ENCODE measurements at regions not wholly inside any gene's neighbourhood (a gene's known extent, or its start where the extent isn't known, plus 50 kb on each side); places are given as distances from the start of the nearest gene placed in this dataset.
A peak's percentile ranks its signal among the peaks of the same experiment; 100 is the strongest.
"Not testable (repeated sequence)": the region's sequence is repeated elsewhere in the genome, so short reads cannot be mapped to it uniquely, and the experiment has no call there.

DNA sequence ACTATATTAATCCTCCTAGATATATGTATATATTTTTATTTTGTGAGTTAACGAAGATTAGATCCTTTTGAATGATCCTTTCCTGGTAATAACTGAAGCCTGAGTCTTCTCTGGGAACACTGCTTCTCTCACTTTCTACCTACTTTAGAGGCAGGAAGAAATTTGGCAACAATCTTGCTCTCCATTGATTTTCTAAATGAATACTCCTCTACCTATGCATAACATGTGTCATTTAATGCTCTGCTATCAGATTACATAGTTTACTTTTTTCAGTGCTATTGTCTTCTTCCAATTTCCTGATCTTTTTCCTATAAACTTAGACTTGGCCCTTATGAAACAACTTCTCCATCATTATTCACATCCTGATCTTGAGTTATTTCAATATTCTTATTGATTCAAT lies 60.4 kb upstream of the PDHA2 start:
- no peak for DNase-seq

- no peak for DNase-seq
Measured at GRCh38 chr4:95778666-95779065, 61.2 kb upstream of the PDHA2 start.

DNA sequence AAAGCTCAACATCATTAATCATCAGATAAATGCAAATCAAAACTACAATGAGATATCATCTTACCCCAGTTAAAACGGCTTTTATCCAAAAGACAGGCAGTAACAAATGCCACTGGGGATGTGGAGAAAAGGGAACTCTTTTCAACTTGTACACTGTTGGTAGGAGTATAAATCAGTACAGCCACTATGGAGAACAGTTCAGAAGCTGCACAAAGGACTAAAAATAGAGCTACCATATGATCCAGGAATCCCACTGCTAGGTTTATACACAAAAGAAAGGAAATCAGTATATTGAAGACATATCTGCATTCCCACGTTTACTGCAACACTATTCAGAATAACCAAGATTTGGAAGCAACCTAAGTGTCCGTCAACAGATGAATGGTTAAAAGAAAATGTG lies 69.3 kb upstream of the PDHA2 start:
- not testable (repeated sequence) for DNase-seq

DNA sequence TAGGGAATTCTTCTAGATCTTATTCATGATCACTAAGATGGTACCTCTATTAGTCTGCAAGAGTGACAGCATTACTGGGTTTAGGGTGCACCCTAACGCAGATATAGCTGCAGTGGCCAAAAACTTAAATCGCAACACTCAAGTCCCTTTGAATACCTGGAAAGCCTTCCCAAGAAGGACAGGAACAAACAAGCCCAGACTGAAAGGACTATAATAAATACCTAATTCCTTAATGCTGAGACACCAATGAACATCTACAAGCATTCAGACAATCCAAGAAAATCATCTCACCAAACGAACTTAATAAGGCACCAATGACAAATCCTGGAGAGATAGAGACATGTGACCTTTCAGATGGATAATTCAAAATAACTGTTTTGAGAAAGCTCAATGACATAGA lies 74.9 kb upstream of the PDHA2 start:
- DNase-seq, result no peak

DNA sequence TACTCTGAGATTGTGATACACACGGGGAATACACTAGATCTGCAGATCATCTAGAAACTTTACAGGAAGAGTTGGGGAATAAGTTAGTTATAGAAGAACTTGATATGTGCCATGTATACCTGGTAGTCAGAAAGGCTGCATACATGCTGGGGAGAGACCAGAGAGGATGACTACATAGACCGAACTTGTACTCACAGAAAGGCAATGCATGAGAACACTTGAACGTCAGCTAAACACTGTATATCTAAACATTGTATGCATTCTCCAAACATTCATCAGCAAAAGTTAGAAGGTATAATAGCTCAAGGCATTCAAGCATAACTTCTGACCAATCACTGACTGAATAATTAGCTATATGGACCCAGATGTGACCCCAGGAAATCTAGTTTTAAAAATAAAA lies 78.0 kb upstream of the PDHA2 start:
- DNase-seq, result no peak

DNA sequence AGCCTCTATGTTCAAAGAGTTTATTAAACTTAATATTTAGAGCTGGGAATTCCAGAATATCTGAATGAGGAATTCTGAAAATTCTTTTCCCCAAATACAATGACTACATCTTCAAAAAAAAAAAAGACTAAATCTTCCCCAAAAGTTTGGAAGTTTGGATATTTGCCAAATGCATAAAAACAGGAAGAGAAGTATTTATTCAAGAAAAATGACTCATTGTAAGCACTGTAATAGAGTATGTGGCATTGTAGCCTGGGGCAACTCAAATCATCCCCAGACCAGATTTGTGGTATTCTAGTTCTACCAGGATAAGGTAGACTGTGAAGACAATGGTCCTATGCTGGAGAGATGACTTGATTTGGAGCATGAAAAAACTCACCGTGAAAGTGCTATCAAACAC lies 78.5 kb upstream of the PDHA2 start:
- no peak for DNase-seq

GRCh38 chr4:95760646-95761045 lies 79.2 kb upstream of the PDHA2 start:
- DNase-seq, result not testable (repeated sequence)

DNA sequence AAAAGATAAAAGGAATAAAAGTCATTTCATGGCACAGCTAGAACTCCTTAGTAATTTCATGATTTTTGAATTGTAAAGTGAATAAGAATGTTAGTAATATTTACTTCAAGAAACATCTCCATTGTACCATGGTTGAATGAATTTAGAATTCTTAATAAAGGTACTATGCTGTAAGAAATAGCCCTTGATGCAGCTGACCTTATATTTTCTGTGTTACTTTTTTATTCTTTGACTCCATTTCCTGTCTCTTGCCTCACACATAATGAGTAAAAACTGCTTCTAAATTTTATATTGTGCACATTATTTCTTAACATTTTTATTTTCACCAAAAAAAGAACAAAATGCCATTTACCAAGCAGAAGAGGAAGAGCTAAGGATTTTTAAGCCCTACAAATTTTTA lies 81.9 kb upstream of the PDHA2 start:
- no peak for DNase-seq

DNA sequence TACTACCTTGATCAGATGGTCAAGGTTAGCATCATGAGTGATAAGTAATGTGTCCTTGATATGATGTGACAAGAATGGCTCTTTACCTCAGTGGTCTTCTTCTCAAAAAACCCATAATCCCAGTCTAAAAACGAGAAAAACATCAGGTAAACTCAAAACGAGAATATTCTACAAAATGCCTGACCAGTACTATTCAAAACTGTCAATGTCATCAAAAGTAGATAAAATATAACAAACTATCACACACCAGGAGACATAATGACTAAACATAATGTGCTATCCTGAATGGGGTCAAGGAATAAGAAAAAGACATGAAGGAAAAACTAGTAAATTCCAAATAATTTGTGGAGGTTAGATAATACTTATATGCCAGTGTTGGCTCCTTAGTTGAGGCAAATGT lies 85.2 kb upstream of the PDHA2 start:
- DNase-seq, result no peak

DNA sequence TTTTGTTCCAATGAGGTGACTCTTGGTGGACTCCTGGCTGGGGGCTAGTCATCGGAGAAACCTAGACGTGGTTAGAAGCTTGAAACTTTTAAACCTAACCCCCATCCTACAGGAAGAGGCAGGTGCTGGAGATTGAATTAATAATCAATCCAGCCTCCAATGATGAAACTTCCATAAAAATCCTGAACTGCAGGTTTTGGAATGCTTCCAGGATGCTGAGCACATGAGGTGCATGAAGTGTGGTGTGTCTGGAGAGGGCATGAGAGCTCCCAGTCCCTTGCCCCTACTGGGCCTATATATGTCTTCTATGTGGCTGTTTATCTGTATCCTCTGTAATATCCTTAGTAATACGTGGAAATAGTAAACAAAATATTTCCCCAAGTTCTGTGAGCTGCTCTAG lies 90.7 kb upstream of the PDHA2 start:
- DNase-seq, result no peak

GRCh38 chr4:95742872-95743271 lies 97.0 kb upstream of the PDHA2 start:
- no peak for DNase-seq

- DNase-seq, result no peak
Measured at GRCh38 chr4:95742179-95742578, 97.7 kb upstream of the PDHA2 start.

- DNase-seq, result no peak
Measured at GRCh38 chr4:95732061-95732460, 107.8 kb upstream of the PDHA2 start.

DNA sequence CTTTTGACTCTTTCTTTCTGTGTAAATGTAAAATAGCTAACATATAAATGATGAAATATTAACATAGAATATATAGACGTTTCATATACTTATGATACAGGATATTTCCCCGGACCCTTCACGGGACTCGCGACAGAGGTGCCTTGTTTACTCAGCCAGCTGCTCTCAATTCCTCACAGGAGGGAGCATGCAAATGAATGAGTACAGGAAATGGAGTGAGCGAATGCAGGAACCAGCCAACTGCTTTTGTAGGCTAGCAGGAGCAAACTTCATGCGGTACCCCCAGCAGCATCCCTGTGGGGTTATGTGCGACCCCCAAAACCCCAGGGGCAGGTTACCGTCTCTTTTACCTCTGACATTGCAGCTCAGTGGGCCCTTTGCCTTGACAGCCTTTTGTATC lies 110.3 kb upstream of the PDHA2 start:
- no peak for DNase-seq

- peak; percentile 1 for DNase-seq
Measured at GRCh38 chr4:95728145-95728544, 111.7 kb upstream of the PDHA2 start.

DNA sequence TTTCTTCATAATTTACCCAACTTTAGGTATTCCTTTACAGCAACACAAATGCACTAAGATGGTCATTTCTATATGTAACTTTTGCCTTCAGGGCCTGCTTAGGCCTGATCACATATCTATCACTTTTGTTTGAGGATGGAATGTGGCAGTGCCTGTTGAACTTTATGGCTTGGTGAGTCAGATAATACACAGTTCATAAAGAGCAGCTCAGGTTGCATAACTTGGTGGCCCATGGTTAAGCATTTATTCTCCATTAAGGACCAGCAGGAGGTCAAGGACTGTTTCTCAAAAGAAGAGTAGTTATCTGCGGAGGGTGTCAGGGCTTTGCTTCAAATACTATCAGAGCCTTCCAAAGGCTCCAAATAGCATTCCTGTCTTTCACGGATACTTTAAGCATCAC lies 124.1 kb upstream of the PDHA2 start:
- DNase-seq, result no peak

- no peak for DNase-seq
Measured at GRCh38 chr4:95714571-95714970, 125.3 kb upstream of the PDHA2 start.

DNA sequence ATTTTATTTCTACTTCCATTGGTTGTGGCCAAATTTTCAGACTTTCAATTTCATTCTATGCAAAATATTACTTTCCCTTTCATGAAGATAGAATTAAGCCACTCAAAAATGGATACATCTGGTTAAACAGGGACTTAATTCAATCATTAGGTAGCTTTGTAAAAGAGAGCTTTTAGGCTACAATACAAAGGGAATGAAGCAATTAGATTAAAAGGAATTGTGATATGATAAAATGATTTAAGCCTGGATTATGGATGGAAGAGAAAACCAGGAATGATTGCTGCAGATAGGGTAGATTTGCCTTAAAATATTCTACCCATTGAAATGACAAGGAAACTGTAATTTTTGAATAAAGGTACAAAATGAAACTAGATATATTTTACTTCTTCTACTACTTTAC lies 134.6 kb upstream of the PDHA2 start:
- DNase-seq, result no peak

DNA sequence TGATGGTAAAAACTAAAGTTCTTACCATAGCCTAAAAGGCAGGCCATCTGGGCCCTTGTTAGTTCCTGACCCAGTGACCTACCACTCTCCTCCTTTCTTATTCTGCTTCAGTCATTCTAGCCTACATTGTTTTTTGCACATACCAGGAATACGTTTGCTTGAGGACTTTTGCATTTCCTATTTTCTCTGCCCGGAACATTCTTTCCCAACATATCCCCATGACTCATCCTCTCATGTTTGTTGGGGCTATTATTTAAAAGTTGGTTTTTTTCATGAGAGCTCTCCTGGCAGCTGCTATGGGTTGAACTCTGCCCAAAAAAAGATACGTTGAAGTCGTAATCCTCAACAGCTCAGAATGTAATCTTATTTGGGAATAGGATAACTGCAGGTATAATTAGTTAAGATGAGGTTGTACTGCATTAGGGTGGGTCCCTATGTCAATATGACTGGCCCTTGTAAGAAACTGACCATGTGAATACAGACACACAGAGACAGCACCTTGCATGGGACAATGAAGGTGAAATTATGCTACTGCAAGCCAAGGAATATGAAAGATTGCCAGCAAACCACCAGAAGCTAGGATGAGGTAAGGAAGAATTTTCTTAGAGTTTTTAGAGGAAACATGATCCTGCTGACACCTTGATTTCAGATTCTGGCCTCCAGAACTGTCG lies 138.3 kb upstream of the PDHA2 start:
- DNase-seq, result no peak

GRCh38 chr4:95694411-95694810 lies 145.5 kb upstream of the PDHA2 start:
- no peak for DNase-seq

DNA sequence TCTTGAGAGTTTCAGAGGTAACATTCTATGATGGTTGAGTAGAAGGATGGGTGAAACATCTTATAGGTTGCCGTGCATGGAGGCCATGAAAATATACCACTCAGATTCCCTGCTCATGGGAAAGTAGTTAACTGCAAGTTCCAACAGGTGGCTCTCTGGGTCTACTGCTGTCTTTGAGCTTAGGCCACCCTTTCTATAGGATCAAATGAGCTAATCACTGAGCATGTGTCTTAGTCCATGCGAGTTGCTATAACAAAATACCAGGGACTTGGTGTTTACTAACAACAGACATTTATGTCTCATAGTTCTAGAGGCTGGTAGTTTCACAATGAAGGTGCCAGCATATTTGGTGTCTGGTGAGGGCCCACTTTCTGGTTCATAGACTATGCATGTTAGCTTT lies 144.8 kb upstream of the UNC5C start:
- peak; percentile 0 for DNase-seq

DNA sequence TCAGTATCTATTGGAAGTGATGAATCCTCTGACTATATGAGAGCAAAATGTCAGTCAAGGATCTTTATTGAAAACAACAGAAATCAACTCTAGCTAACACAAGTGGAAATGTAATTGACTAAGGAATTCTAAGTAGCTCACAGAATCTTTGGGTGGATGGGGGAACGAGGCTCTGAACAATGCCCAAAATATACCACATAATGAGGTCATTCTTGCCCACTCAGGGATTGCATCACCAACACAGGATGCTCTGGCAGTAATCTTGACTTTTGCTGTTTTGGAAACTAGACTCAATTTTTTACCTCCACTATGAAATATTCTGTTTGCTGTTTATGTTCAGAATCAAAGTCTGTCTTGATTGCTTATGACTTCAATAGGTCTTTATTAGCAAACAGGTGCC lies 127.4 kb upstream of the UNC5C start:
- no peak for DNase-seq

GRCh38 chr4:95675623-95676022 lies 126.8 kb upstream of the UNC5C start:
- DNase-seq, result no peak

- DNase-seq, result no peak
Measured at GRCh38 chr4:95674521-95674981, 125.8 kb upstream of the UNC5C start.

GRCh38 chr4:95672811-95673210 lies 124.0 kb upstream of the UNC5C start:
- DNase-seq, result no peak

DNA sequence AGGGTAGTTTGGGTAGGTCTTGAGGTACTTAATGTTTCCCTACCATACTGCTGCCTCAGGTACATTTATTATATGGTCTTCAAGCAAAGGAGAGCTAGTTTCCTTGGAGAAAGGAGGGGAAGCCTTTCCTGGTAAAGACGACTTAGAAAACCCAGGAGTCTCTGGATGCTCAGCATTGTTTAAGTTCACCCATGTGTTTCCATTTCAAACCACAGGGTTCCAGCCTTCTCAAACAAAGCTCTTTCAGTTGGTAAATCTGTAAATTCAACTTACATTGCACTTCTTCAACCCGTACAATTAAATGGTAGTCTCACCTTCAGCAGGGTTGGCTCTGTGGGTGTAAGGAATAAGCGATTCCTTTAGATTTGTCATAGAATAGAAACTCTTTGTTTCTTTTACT lies 111.9 kb upstream of the UNC5C start:
- no peak for DNase-seq
